HepG2 (cell line): ENCODE measurements at regions not wholly inside any gene's neighbourhood (a gene's known extent, or its start where the extent isn't known, plus 50 kb on each side); places are given as distances from the start of the nearest gene placed in this dataset.

Experiments
- CBX1 ChIP-seq: IDR thresholded peaks from one replicate; pipeline ENCODE4 v1.6.1; 2016; ENCODE audit warnings: antibody characterized with exemption, low read depth
- ZEB1 ChIP-seq: IDR thresholded peaks from 2 replicates; pipeline ENCODE4 v1.6.1; 2012; ENCODE audit warnings: mild to moderate bottlenecking, low read depth, inconsistent platforms; ENCODE audit not compliant: insufficient replicate concordance
- ZNF274 ChIP-seq: sonication (generic); formaldehyde crosslinking; IDR thresholded peaks from 2 replicates; pipeline ENCODE4 v1.5.1; 2020; ENCODE audit warnings: mild to moderate bottlenecking, missing genetic modification reagents

- no peak for TF ChIP-seq ZNF274
- no peak for TF ChIP-seq CBX1
- TF ChIP-seq ZEB1: no peak
These were observed 60.6 kb upstream of the RDX start for GRCh38 chr11:110356762-110357671.
